ENCODE measurements at regions not wholly inside any gene's neighbourhood (a gene's known extent, or its start where the extent isn't known, plus 50 kb on each side); places are given as distances from the start of the nearest gene placed in this dataset.

GRCh38 chr4:100839712-100840111 lies 321.9 kb upstream of the EMCN start:
- DNase-seq: no peak

GRCh38 chr4:100838286-100838685 lies 320.5 kb upstream of the EMCN start:
- DNase-seq: no peak

- no peak for DNase-seq
Measured at GRCh38 chr4:100836929-100837328, 319.1 kb upstream of the EMCN start.

GRCh38 chr4:100834616-100835015 lies 316.8 kb upstream of the EMCN start:
- no peak for DNase-seq

- DNase-seq: no peak
Measured at GRCh38 chr4:100833906-100834305, 316.1 kb upstream of the EMCN start.

GRCh38 chr4:100828986-100829685 lies 311.3 kb upstream of the EMCN start:
- no peak for DNase-seq

- no peak for DNase-seq
Measured at GRCh38 chr4:100828364-100828763, 310.5 kb upstream of the EMCN start.

- no peak for DNase-seq
Measured at GRCh38 chr4:100827756-100828155, 309.9 kb upstream of the EMCN start.

- DNase-seq: no peak
Measured at GRCh38 chr4:100826808-100827548, 309.2 kb upstream of the EMCN start.

GRCh38 chr4:100826067-100826466 lies 308.2 kb upstream of the EMCN start:
- DNase-seq: no peak

GRCh38 chr4:100823993-100824323 lies 306.1 kb upstream of the EMCN start:
- no peak for DNase-seq

GRCh38 chr4:100823066-100823992 lies 305.5 kb upstream of the EMCN start:
- DNase-seq: no peak

- no peak for DNase-seq
Measured at GRCh38 chr4:100820249-100820648, 302.4 kb upstream of the EMCN start.

- DNase-seq: no peak
Measured at GRCh38 chr4:100819505-100819904, 301.7 kb upstream of the EMCN start.

- no peak for DNase-seq
Measured at GRCh38 chr4:100816436-100817045, 298.7 kb upstream of the EMCN start.

GRCh38 chr4:100811046-100811445 lies 293.2 kb upstream of the EMCN start:
- DNase-seq: no peak

GRCh38 chr4:100809506-100809905 lies 291.7 kb upstream of the EMCN start:
- no peak for DNase-seq

- DNase-seq: no peak
Measured at GRCh38 chr4:100806988-100807387, 289.2 kb upstream of the EMCN start.

- DNase-seq: no peak
Measured at GRCh38 chr4:100805538-100805937, 287.7 kb upstream of the EMCN start.

GRCh38 chr4:100804576-100805360 lies 286.9 kb upstream of the EMCN start:
- DNase-seq: no peak

- no peak for DNase-seq
Measured at GRCh38 chr4:100803751-100804150, 285.9 kb upstream of the EMCN start.
